ENCODE measurements at regions not wholly inside any gene's neighbourhood (a gene's known extent, or its start where the extent isn't known, plus 50 kb on each side); places are given as distances from the start of the nearest gene placed in this dataset.

DNA sequence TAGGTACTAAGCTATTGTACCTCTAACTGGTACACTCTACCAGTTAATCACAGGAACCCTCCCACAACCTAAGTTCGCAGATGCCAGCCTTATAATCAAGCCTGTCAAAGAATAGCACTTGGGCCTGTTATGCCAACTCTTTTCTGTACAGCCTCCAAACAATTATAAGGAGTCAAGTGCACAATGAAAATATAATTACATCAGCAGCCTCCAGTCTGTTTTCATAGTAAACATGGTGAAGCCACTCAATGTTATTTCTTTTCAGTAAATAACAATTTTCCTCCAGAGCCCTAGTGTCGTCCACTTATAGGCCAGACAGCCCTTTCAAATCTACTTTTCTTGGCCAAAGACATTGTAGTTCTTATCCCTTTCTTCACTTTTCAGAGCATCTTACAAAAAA, 82.7 kb upstream of the CARMIL1 start:
- H3K4me3 ChIP-seq (replicated peaks in 1 of 4; ENCODE audit: control extremely low read depth in 1 of 4, insufficient read depth in 1 of 4, low read depth in 3 of 4, low read length in 4 of 4), result no peak overlapping the region
- H3K79me2 ChIP-seq (ENCODE audit: control insufficient read depth, insufficient read depth, low read length), result no peaks in the 10 kb centered on the region
- TF ChIP-seq, protein P1, sequence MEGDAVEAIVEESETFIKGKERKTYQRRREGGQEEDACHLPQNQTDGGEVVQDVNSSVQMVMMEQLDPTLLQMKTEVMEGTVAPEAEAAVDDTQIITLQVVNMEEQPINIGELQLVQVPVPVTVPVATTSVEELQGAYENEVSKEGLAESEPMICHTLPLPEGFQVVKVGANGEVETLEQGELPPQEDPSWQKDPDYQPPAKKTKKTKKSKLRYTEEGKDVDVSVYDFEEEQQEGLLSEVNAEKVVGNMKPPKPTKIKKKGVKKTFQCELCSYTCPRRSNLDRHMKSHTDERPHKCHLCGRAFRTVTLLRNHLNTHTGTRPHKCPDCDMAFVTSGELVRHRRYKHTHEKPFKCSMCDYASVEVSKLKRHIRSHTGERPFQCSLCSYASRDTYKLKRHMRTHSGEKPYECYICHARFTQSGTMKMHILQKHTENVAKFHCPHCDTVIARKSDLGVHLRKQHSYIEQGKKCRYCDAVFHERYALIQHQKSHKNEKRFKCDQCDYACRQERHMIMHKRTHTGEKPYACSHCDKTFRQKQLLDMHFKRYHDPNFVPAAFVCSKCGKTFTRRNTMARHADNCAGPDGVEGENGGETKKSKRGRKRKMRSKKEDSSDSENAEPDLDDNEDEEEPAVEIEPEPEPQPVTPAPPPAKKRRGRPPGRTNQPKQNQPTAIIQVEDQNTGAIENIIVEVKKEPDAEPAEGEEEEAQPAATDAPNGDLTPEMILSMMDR (conservative IDR thresholded peaks at IDR 0.05 in 1 of 2, IDR thresholded peaks at IDR 0.05 in 1 of 2; ENCODE audit: low read depth in 1 of 2, low read length in 2 of 2), result no peak
- TF ChIP-seq EZH2 (IDR thresholded peaks at IDR 0.05; ENCODE audit: low read length, missing control alignments), result no peak
- no peak overlapping the region for H3K9ac ChIP-seq (ENCODE audit: insufficient read depth, low read length)
- no peaks in the 10 kb centered on the region for H3K9me3 ChIP-seq (ENCODE audit: control insufficient read depth, insufficient read depth, low read depth, low read length)
- no peaks in the 10 kb centered on the region for H3K36me3 ChIP-seq (ENCODE audit: control insufficient read depth, insufficient read depth, low read length)
- no peaks in the 10 kb centered on the region for H4K20me1 ChIP-seq (ENCODE audit: control insufficient read depth, extremely low read depth, insufficient read depth, low read length)
- H2AFZ ChIP-seq (ENCODE audit: low read length), result no peak overlapping the region
- H3K27ac ChIP-seq (ENCODE audit: insufficient read depth, low read length), result no peak overlapping the region
- peaks cover 9% of the 10 kb centered on the region for H3K4me1 ChIP-seq (ENCODE audit: control insufficient read depth, extremely low read depth, insufficient read depth, low read length)
- no peaks in the 10 kb centered on the region for H3K27me3 ChIP-seq (ENCODE audit: control insufficient read depth, insufficient read depth, low read length)
- no peak for DNase-seq (ENCODE audit: low read depth in 2 of 2)
- H3K4me2 ChIP-seq (ENCODE audit: extremely low read depth, insufficient read depth, low read length), result no peak overlapping the region

DNA sequence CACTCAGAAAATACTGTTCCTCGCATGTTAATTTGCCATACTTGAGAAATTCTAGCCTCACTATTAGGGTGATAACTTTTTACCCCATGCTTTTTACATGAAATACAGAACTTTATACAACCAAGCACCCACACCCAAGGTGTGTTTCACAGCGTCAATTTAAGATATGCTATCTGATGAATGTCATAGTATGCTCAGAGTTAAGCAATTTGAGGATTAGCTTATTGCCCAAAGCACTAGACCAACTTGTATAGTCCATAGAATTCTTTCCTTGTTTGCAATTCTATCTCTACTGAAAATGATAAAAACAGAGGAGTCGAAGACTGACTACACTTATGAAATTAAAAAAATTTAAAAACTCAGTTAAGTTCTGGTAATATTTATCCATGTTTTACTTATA, 82.1 kb upstream of the CARMIL1 start:
- Histone ChIP-seq H3K4me2 (ENCODE audit: extremely low read depth, insufficient read depth, low read length) (no peak overlapping the region), H4K20me1 (ENCODE audit: control insufficient read depth, extremely low read depth, insufficient read depth, low read length) (no peaks in the 10 kb centered on the region)
- TF ChIP-seq EZH2 (IDR thresholded peaks at IDR 0.05; ENCODE audit: low read length, missing control alignments), result no peak
- TF ChIP-seq, protein P1 (conservative IDR thresholded peaks at IDR 0.05 in 1 of 2, IDR thresholded peaks at IDR 0.05 in 1 of 2; ENCODE audit: low read depth in 1 of 2, low read length in 2 of 2), result no peak

DNA sequence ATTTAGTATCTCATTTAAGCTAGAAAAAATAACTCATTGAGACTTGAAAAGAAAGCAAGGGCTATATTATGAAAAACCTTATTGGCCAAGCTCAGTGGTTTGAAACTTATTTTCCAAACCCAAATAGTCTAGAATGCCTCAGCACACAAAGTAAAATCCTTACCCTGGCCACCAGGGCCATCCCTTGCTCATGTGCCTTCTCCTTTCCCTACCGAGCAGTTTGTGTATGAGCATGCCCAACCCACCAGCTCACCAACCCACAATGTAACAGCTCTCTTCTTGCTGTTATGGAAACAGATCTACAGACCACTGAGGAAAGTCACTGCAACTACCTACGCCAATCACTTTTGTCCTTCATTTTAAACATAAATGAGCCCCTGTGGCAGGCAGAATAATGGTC, 79.6 kb upstream of the CARMIL1 start:
- Histone ChIP-seq H3K9ac (ENCODE audit: insufficient read depth, low read length) (no peak overlapping the region), H3K9me3 (ENCODE audit: control insufficient read depth, insufficient read depth, low read depth, low read length) (no peaks in the 10 kb centered on the region), H4K20me1 (ENCODE audit: control insufficient read depth, extremely low read depth, insufficient read depth, low read length) (no peaks in the 10 kb centered on the region), H3K27me3 (ENCODE audit: control insufficient read depth, insufficient read depth, low read length) (no peaks in the 10 kb centered on the region), H3K36me3 (ENCODE audit: control insufficient read depth, insufficient read depth, low read length) (no peaks in the 10 kb centered on the region), H3K4me2 (ENCODE audit: extremely low read depth, insufficient read depth, low read length) (no peak overlapping the region), H3K4me1 (ENCODE audit: control insufficient read depth, extremely low read depth, insufficient read depth, low read length) (no peaks in the 10 kb centered on the region), H3K79me2 (ENCODE audit: control insufficient read depth, insufficient read depth, low read length) (no peaks in the 10 kb centered on the region), H3K27ac (ENCODE audit: insufficient read depth, low read length) (no peak overlapping the region), H2AFZ (ENCODE audit: low read length) (no peak overlapping the region), H3K4me3 (replicated peaks in 1 of 4; ENCODE audit: control extremely low read depth in 1 of 4, insufficient read depth in 1 of 4, low read depth in 3 of 4, low read length in 4 of 4) (no peak overlapping the region)
- TF ChIP-seq EZH2 (IDR thresholded peaks at IDR 0.05; ENCODE audit: low read length, missing control alignments), result no peak
- TF ChIP-seq, protein P1 (conservative IDR thresholded peaks at IDR 0.05 in 1 of 2, IDR thresholded peaks at IDR 0.05 in 1 of 2; ENCODE audit: low read depth in 1 of 2, low read length in 2 of 2), result no peak
- DNase-seq (ENCODE audit: low read depth in 2 of 2), result no peak

More for the DNA sequence above, 82.1 kb upstream of the CARMIL1 start:
- H3K9ac ChIP-seq (ENCODE audit: insufficient read depth, low read length), result no peak overlapping the region
- H3K27ac ChIP-seq (ENCODE audit: insufficient read depth, low read length), result no peak overlapping the region
- peaks cover 9% of the 10 kb centered on the region for H3K4me1 ChIP-seq (ENCODE audit: control insufficient read depth, extremely low read depth, insufficient read depth, low read length)
- no peaks in the 10 kb centered on the region for H3K9me3 ChIP-seq (ENCODE audit: control insufficient read depth, insufficient read depth, low read depth, low read length)
- DNase-seq (ENCODE audit: low read depth in 2 of 2), result no peak
- no peak overlapping the region for H3K4me3 ChIP-seq (replicated peaks in 1 of 4; ENCODE audit: control extremely low read depth in 1 of 4, insufficient read depth in 1 of 4, low read depth in 3 of 4, low read length in 4 of 4)
- H3K79me2 ChIP-seq (ENCODE audit: control insufficient read depth, insufficient read depth, low read length), result no peaks in the 10 kb centered on the region
- no peaks in the 10 kb centered on the region for H3K27me3 ChIP-seq (ENCODE audit: control insufficient read depth, insufficient read depth, low read length)
- no peaks in the 10 kb centered on the region for H3K36me3 ChIP-seq (ENCODE audit: control insufficient read depth, insufficient read depth, low read length)
- H2AFZ ChIP-seq (ENCODE audit: low read length), result no peak overlapping the region

All from fibroblast of lung (primary cell).